Urinary bladder (tissue), 3 donors: ENCODE measurements at regions not wholly inside any gene's neighbourhood (a gene's known extent, or its start where the extent isn't known, plus 50 kb on each side); places are given as distances from the start of the nearest gene placed in this dataset.
"Not testable (repeated sequence)": the region's sequence is repeated elsewhere in the genome, so short reads cannot be mapped to it uniquely, and the experiment has no call there.

Source experiments
- DNase-seq: peaks from one replicate; pipeline ENCODE4 v3.0.0-alpha.2; 2015; ENCODE audit errors: extremely low spot score
- H3K27ac ChIP-seq: one replicate; pipeline ENCODE4 v1.5.1; 2013; ENCODE audit warnings: low read depth, mild to moderate bottlenecking, moderate library complexity
- H3K36me3 ChIP-seq: one replicate; pipeline ENCODE4 v1.6.1; 2013; ENCODE audit warnings: mild to moderate bottlenecking, moderate library complexity; ENCODE audit not compliant: insufficient read depth
- H3K4me1 ChIP-seq: one replicate; pipeline ENCODE4 v1.6.1; 2013; ENCODE audit warnings: mild to moderate bottlenecking, moderate library complexity; ENCODE audit not compliant: insufficient read depth
- H3K4me3 ChIP-seq: one replicate; pipeline ENCODE4 v1.5.1; 2013; ENCODE audit warnings: low read depth, low read length
- WGBS: extraction: QIAGEN DNeasy Blood & Tissue Kit; methylation state at CpG from one replicate; pipeline ENCODE4 v1.1.7; 2013; 5-methylcytosine and 5-hydroxymethylcytosine counted together
- donor health status: healthy with polysubstance abuse.
- donor health status: healthy.

GRCh38 chr5:82975396-82975795 is 101.8 kb downstream of the TMEM167A start:
- WGBS, result 87% methylated on average over 9 of the region's 9 CpGs
- Histone ChIP-seq H3K27ac (no peak overlapping the region), H3K4me3 (no peak overlapping the region), H3K4me1 (no peaks in the 10 kb centered on the region), H3K36me3 (no peaks in the 10 kb centered on the region)
- DNase-seq, result no peak

- not testable (repeated sequence) for H3K36me3 ChIP-seq, DNase-seq, H3K27ac ChIP-seq, H3K4me3 ChIP-seq, H3K4me1 ChIP-seq
- 89% methylated on average over 2 of the region's 2 CpGs for WGBS
Observed at GRCh38 chr5:82974346-82974745, 102.8 kb downstream of the TMEM167A start.

GRCh38 chr5:82971901-82972300 is 105.3 kb downstream of the TMEM167A start:
- Histone ChIP-seq H3K36me3 (no peaks in the 10 kb centered on the region), H3K4me1 (no peaks in the 10 kb centered on the region), H3K27ac (no peak overlapping the region), H3K4me3 (no peak overlapping the region)
- no peak for DNase-seq
- 96% methylated on average over 5 of the region's 5 CpGs for WGBS

- H3K4me3 ChIP-seq, H3K36me3 ChIP-seq, H3K27ac ChIP-seq, DNase-seq, H3K4me1 ChIP-seq: not testable (repeated sequence)
- 93% methylated on average over 10 of the region's 10 CpGs for WGBS
Observed at GRCh38 chr5:82971034-82971806, 106.0 kb downstream of the TMEM167A start.

- H3K36me3 ChIP-seq, H3K27ac ChIP-seq, H3K4me3 ChIP-seq, H3K4me1 ChIP-seq, DNase-seq: not testable (repeated sequence)
- WGBS, result 91% methylated on average over 6 of the region's 6 CpGs
Observed at GRCh38 chr5:82969221-82969976, 107.8 kb downstream of the TMEM167A start.

GRCh38 chr5:82967072-82967471 is 110.1 kb downstream of the TMEM167A start:
- no peak overlapping the region for H3K4me3 ChIP-seq

GRCh38 chr5:82959466-82959865 is 117.7 kb downstream of the TMEM167A start:
- H3K36me3 ChIP-seq, result no peaks in the 10 kb centered on the region
- 93% methylated on average over 1 of the region's 1 CpG for WGBS
- H3K27ac ChIP-seq, result no peak overlapping the region
- no peaks in the 10 kb centered on the region for H3K4me1 ChIP-seq
- DNase-seq, result no peak
- H3K4me3 ChIP-seq, result no peak overlapping the region

More at GRCh38 chr5:82967072-82967471, 110.1 kb downstream of the TMEM167A start:
- no peaks in the 10 kb centered on the region for H3K4me1 ChIP-seq
- no peak overlapping the region for H3K27ac ChIP-seq
- DNase-seq, result no peak
- H3K36me3 ChIP-seq, result no peaks in the 10 kb centered on the region

- DNase-seq, result no peak
- no peak overlapping the region for H3K27ac ChIP-seq
- H3K36me3 ChIP-seq, result no peaks in the 10 kb centered on the region
Observed at GRCh38 chr5:82956600-82956999, 120.6 kb downstream of the TMEM167A start.

GRCh38 chr5:82952326-82952725 is 124.9 kb downstream of the TMEM167A start:
- no peaks in the 10 kb centered on the region for H3K4me1 ChIP-seq
- 76% methylated on average over 1 of the region's 1 CpG for WGBS
- no peak overlapping the region for H3K4me3 ChIP-seq
- no peak for DNase-seq
- no peak overlapping the region for H3K27ac ChIP-seq
- H3K36me3 ChIP-seq, result no peaks in the 10 kb centered on the region

More at GRCh38 chr5:82956600-82956999, 120.6 kb downstream of the TMEM167A start:
- H3K4me3 ChIP-seq, result no peak overlapping the region
- no peaks in the 10 kb centered on the region for H3K4me1 ChIP-seq

- 96% methylated on average over 8 of the region's 8 CpGs for WGBS
- not testable (repeated sequence) for H3K36me3 ChIP-seq, H3K4me1 ChIP-seq, H3K4me3 ChIP-seq, DNase-seq, H3K27ac ChIP-seq
Observed at GRCh38 chr5:82944267-82944666, 132.9 kb downstream of the TMEM167A start.

GRCh38 chr5:82942083-82942881 is 134.9 kb downstream of the TMEM167A start:
- WGBS, result 73% methylated on average over 1 of the region's 1 CpG
- Histone ChIP-seq H3K4me1 (no peaks in the 10 kb centered on the region), H3K36me3 (no peaks in the 10 kb centered on the region), H3K4me3 (no peak overlapping the region), H3K27ac (no peak overlapping the region)
- DNase-seq, result no peak

- WGBS, result 82% methylated on average over 4 of the region's 4 CpGs
- no peak for DNase-seq
- no peak overlapping the region for H3K27ac ChIP-seq
- H3K4me1 ChIP-seq, result no peaks in the 10 kb centered on the region
- H3K4me3 ChIP-seq, result no peak overlapping the region
- no peaks in the 10 kb centered on the region for H3K36me3 ChIP-seq
Observed at GRCh38 chr5:82938901-82939725, 138.1 kb downstream of the TMEM167A start.
